ENCODE measurements at regions not wholly inside any gene's neighbourhood (a gene's known extent, or its start where the extent isn't known, plus 50 kb on each side); places are given as distances from the start of the nearest gene placed in this dataset.

GRCh38 chr1:229105109-229105508 lies 165.8 kb upstream of the RAB4A start:
- Histone ChIP-seq H3K4me3 (no peak overlapping the region), H3K27ac (no peak overlapping the region), H3K9me3 (no peaks in the 10 kb centered on the region), H3K27me3 (no peaks in the 10 kb centered on the region), H3K4me1 (peaks cover 0 to 46% (median 12%) of the 10 kb centered on the region in 3 donors), H3K36me3 (no peaks in the 10 kb centered on the region)
- no peak for ATAC-seq
- TF ChIP-seq POLR2AphosphoS5 (IDR thresholded peaks at IDR 0.05): no peak
- no peak for TF ChIP-seq CTCF (IDR thresholded peaks at IDR 0.05)
- TF ChIP-seq POLR2A (IDR thresholded peaks at IDR 0.05): no peak
- TF ChIP-seq EP300 (IDR thresholded peaks at IDR 0.05): no peak
- 71 to 79% methylated on average over 3 of the region's 3 CpGs for WGBS, 2 donors (ENCODE audit: low coverage in 1 of 2)

- Histone ChIP-seq H3K9me3 (no peaks in the 10 kb centered on the region), H3K4me3 (no peak overlapping the region), H3K27me3 (no peaks in the 10 kb centered on the region), H3K27ac (no peak overlapping the region), H3K36me3 (no peaks in the 10 kb centered on the region), H3K4me1 (peaks cover 0 to 55% (median 12%) of the 10 kb centered on the region in 3 donors)
- TF ChIP-seq CTCF (IDR thresholded peaks at IDR 0.05) (no peak), EP300 (IDR thresholded peaks at IDR 0.05) (no peak), POLR2AphosphoS5 (IDR thresholded peaks at IDR 0.05) (no peak), POLR2A (IDR thresholded peaks at IDR 0.05) (no peak)
- ATAC-seq: no peak
- WGBS, 2 donors (ENCODE audit: low coverage in 1 of 2): 54 to 85% methylated on average over 4 to 11 of the region's 11 CpGs
Measured at GRCh38 chr1:229105822-229106525, 164.9 kb upstream of the RAB4A start.

- no peaks in the 10 kb centered on the region for H3K9me3 ChIP-seq
- TF ChIP-seq CTCF (IDR thresholded peaks at IDR 0.05) (no peak), POLR2A (IDR thresholded peaks at IDR 0.05) (no peak), POLR2AphosphoS5 (IDR thresholded peaks at IDR 0.05) (no peak), EP300 (IDR thresholded peaks at IDR 0.05) (no peak)
- no peaks in the 10 kb centered on the region for H3K27me3 ChIP-seq
- peaks cover 0 to 61% (median 12%) of the 10 kb centered on the region in 3 donors for H3K4me1 ChIP-seq
- H3K4me3 ChIP-seq: no peak overlapping the region
- no peaks in the 10 kb centered on the region for H3K36me3 ChIP-seq
- ATAC-seq: no peak
- WGBS, 2 donors (ENCODE audit: low coverage in 1 of 2): 84 to 86% methylated on average over 6 of the region's 7 CpGs
- H3K27ac ChIP-seq: no peak overlapping the region
Measured at GRCh38 chr1:229106526-229107125, 164.3 kb upstream of the RAB4A start.

GRCh38 chr1:229107304-229107815 lies 163.6 kb upstream of the RAB4A start:
- WGBS, 2 donors (ENCODE audit: low coverage in 1 of 2): 96% methylated on average over 6 of the region's 6 CpGs; no CpG with 5 or more reads in 1 of the 2 donors
- ATAC-seq: no peak

More at GRCh38 chr1:229107304-229107815, 163.6 kb upstream of the RAB4A start:
- Histone ChIP-seq H3K4me1 (peaks cover 0 to 65% (median 12%) of the 10 kb centered on the region in 3 donors), H3K9me3 (no peaks in the 10 kb centered on the region), H3K27me3 (no peaks in the 10 kb centered on the region), H3K4me3 (no peak overlapping the region), H3K36me3 (no peaks in the 10 kb centered on the region), H3K27ac (no peak overlapping the region)
- TF ChIP-seq POLR2AphosphoS5 (IDR thresholded peaks at IDR 0.05): no peak
- TF ChIP-seq POLR2A (IDR thresholded peaks at IDR 0.05): no peak
- TF ChIP-seq CTCF (IDR thresholded peaks at IDR 0.05): no peak
- TF ChIP-seq EP300 (IDR thresholded peaks at IDR 0.05): no peak
